Ovary (tissue), 3 donors: ENCODE measurements at regions not wholly inside any gene's neighbourhood (a gene's known extent, or its start where the extent isn't known, plus 50 kb on each side); places are given as distances from the start of the nearest gene placed in this dataset.

Experiments
- CTCF ChIP-seq, 3 donors: fragments of 450-650 bp in 2 of 3; fragments of 200-600 bp in 1 of 3; IDR thresholded peaks; one replicate each; pipeline versions ENCODE4 v1.5.1 to v1.8.0; 2016 to 2022; ENCODE audit warnings: antibody characterized with exemption in 3 of 3, mild to moderate bottlenecking in 1 of 3
- EP300 ChIP-seq: sonication (generic); formaldehyde crosslinking; IDR thresholded peaks from one replicate; pipeline ENCODE4 v1.6.1; 2017; ENCODE audit warnings: antibody characterized with exemption
- POLR2A ChIP-seq: fragments of 450-650 bp; IDR thresholded peaks from one replicate; pipeline ENCODE4 v1.6.1; 2017; ENCODE audit warnings: antibody characterized with exemption, mild to moderate bottlenecking, moderate library complexity
- donor health status: DM: no; HTN: no; CAD: no.

GRCh38 chr12:124696693-124697476 is 129.5 kb upstream of the NCOR2 start:
- no peak for TF ChIP-seq POLR2A
- TF ChIP-seq CTCF (IDR thresholded peaks at IDR 0.05): no peak
- no peak for TF ChIP-seq EP300
